GM13977 (cell line): ENCODE measurements at regions not wholly inside any gene's neighbourhood (a gene's known extent, or its start where the extent isn't known, plus 50 kb on each side); places are given as distances from the start of the nearest gene placed in this dataset.

ENCODE experiments used
- DNase-seq: peaks from one replicate; pipeline ENCODE4 v3.0.0; 2012; ENCODE audit warnings: low spot score
- CTCF ChIP-seq: IDR thresholded peaks from 2 replicates; pipeline ENCODE4 v1.5.1; 2012; ENCODE audit warnings: mild to moderate bottlenecking, control low read depth; ENCODE audit not compliant: insufficient read depth; ENCODE audit errors: extremely low read depth, missing control alignments
- in situ Hi-C: fragments of 300-500 bp; cut with MboI; formaldehyde crosslinking; loops from one replicate; pipeline ENCODE4 v1.12.0; 2022; ENCODE audit warnings: low sequenced_read_pairs, low pct_unique_long_range_greater_than_20kb, mixed read lengths, inconsistent platforms; ENCODE audit not compliant: unreplicated experiment

- no peak for TF ChIP-seq CTCF
- no peak for DNase-seq
- in situ Hi-C loops = no loop called here
Observed at GRCh38 chr1:60589046-60589748, 493.2 kb upstream of the NFIA start.

DNA sequence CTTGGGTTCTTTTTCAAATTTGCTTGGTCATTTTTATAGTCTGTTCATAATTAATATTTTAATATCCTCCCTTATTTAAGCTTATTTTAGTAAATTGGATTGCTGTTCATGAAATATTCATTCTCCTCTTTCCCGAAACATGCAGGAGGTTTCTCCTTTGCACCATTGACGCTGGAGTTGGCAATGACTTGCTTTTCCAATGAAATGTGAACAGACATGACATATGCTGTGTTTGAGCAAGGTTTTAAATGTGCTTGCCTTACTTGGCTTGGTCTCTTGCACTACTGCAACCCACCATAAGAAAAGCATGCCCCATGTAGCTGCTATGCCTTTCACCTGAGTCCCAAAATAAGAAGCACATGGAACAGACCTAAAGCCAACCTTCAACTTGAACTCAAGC is 498.0 kb upstream of the NFIA start:
- TF ChIP-seq CTCF = no peak
- in situ Hi-C loops = no loop called here
- no peak for DNase-seq

- no peak for TF ChIP-seq CTCF
- in situ Hi-C loops = no loop called here
- no peak for DNase-seq
Observed at GRCh38 chr1:60583696-60584095, 498.7 kb upstream of the NFIA start.

DNA sequence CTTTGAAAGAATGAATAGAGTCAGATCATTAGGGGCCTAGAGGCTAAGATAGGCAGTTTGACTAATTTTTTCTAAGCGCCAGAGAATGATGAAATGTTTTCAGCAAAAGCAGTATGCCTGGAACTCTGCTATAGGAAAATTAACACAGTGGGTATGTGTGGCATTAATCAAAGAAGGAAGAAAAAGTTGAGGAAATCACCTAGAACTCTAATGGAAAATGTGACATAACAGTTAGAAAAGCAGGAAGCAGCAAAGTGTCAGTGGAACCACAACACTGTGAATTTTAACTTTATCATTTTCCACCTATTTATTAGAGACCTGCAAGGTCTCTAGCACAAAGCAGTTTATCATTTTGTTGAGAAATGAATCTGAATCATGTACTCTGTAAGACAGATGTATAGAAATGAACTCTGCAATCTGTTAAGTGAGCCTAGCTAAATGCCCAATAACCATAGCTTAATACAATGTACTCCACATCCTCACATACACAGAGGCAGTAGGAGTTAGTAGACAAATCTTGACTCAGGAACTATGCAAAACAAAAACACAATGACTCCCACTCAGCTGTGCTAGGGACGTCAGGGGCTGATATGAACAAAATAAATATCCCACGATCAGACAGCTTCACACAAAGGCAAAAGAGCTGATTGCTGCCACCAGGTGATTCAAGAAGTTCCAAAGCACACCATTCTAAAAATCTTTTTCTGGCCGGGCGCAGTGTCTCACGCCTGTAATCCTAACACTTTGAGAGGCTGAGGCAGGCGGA is 500.7 kb upstream of the NFIA start:
- TF ChIP-seq CTCF = no peak
- in situ Hi-C loops = no loop called here
- no peak for DNase-seq

- no peak for TF ChIP-seq CTCF
- in situ Hi-C loops = no loop called here
- no peak for DNase-seq
Observed at GRCh38 chr1:60577029-60577428, 503.5 kb upstream of the C1orf87 start.

DNA sequence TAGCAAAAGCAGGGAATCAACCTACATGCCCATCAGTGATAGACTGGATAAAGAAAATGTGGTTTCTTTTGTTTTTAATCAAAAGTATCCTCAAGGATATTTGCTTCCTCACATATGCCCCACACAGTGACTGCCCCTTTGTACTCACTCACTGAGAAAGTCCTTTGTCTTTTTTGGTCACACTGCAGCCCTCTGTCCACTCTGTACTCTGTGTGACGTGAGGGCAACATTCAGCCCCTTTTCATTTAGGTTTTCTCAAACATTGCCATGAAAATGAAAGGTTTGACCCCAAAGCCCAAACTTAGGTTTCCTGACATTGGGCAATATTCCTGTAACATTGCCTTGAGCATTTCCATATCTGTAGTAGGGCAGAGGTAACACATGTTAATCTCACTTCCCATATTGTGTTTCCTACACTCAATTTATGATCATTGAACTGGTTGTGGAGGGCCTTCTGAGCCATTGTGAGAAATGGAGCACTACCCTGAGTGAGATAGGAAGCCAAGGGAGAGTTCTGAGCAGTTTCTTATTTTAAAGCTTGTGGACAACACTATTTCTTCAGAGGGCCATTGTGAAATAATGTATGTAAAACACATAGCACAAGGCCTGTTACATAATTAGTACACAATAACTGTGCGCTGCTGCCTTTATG is 501.9 kb upstream of the C1orf87 start:
- no peak for TF ChIP-seq CTCF
- DNase-seq = no peak
- in situ Hi-C loops = no loop called here
